ENCODE measurements at regions not wholly inside any gene's neighbourhood (a gene's known extent, or its start where the extent isn't known, plus 50 kb on each side); places are given as distances from the start of the nearest gene placed in this dataset.

GRCh38 chr16:61580579-61580978, 455.7 kb downstream of the CDH8 start:
- no peak for TF ChIP-seq CTCF (IDR thresholded peaks at IDR 0.05)
- no peak for TF ChIP-seq POLR2A (IDR thresholded peaks at IDR 0.05)

Data from ovary (tissue), 3 donors.